GM12891 (cell line): ENCODE measurements at regions not wholly inside any gene's neighbourhood (a gene's known extent, or its start where the extent isn't known, plus 50 kb on each side); places are given as distances from the start of the nearest gene placed in this dataset.
A peak's percentile ranks its signal among the peaks of the same experiment; 100 is the strongest.

Source experiments
- DNase-seq: peaks from one replicate; pipeline ENCODE4 v3.0.0; 2011; ENCODE audit warnings: low spot score; ENCODE audit not compliant: insufficient read length
- FAIRE-seq: peaks from 2 replicates; lab custom pipeline; 2011; peaks lifted over from hg19 to GRCh38; lab: Jason Lieb, UNC
- PAX5 ChIP-seq: IDR thresholded peaks from 2 replicates; pipeline ENCODE4 v1.6.1; 2011; ENCODE audit warnings: low read length, moderate library complexity, mild to moderate bottlenecking; ENCODE audit not compliant: insufficient read depth, severe bottlenecking
- POLR2A ChIP-seq: IDR thresholded peaks from 2 replicates; pipeline ENCODE4 v1.6.1; 2011; ENCODE audit warnings: low read depth, low read length, control low read depth
- POLR2AphosphoS5 ChIP-seq: IDR thresholded peaks from 2 replicates; pipeline ENCODE4 v1.6.1; 2011; ENCODE audit warnings: low read depth, low read length, control low read depth
- POU2F2 ChIP-seq: IDR thresholded peaks from 2 replicates; pipeline ENCODE4 v1.6.1; 2011; ENCODE audit warnings: low read depth, mild to moderate bottlenecking, control low read depth, low read length, moderate library complexity
- SPI1 ChIP-seq: IDR thresholded peaks from 2 replicates; pipeline ENCODE4 v1.6.1; 2011; ENCODE audit warnings: low read depth, low read length, control low read depth
- TAF1 ChIP-seq: IDR thresholded peaks from 2 replicates; pipeline ENCODE4 v1.6.1; 2011; ENCODE audit warnings: low read depth, low read length, control low read depth

GRCh38 chr12:92650228-92650822 lies 52.5 kb upstream of the PLEKHG7 start:
- TF ChIP-seq PAX5 (no peak), SPI1 (no peak), POLR2A (no peak), POU2F2 (no peak), POLR2AphosphoS5 (no peak), TAF1 (no peak)
- no peak for DNase-seq
- FAIRE-seq = no peak

- DNase-seq (peak; percentile 25), FAIRE-seq (peak; percentile 97)
- TF ChIP-seq PAX5 (no peak), TAF1 (no peak), POU2F2 (no peak), POLR2A (no peak), POLR2AphosphoS5 (no peak)
Measured at GRCh38 chr12:92649511-92650227, 53.1 kb upstream of the PLEKHG7 start.

- TF ChIP-seq TAF1 (no peak), PAX5 (no peak), SPI1 (no peak)
- no peak for DNase-seq
- no peak for FAIRE-seq
Measured at GRCh38 chr12:92648242-92649031, 54.4 kb upstream of the PLEKHG7 start.

GRCh38 chr12:92641291-92641690 lies 61.5 kb upstream of the PLEKHG7 start:
- no peak for FAIRE-seq
- TF ChIP-seq POLR2AphosphoS5 = no peak
- TF ChIP-seq TAF1 = no peak
- no peak for TF ChIP-seq POU2F2
- no peak for TF ChIP-seq POLR2A
- no peak for TF ChIP-seq PAX5
- no peak for TF ChIP-seq SPI1

GRCh38 chr12:92640691-92641090 lies 62.1 kb upstream of the PLEKHG7 start:
- FAIRE-seq (no peak), DNase-seq (no peak)
- TF ChIP-seq TAF1 (no peak), POLR2AphosphoS5 (no peak), PAX5 (no peak), POLR2A (no peak), SPI1 (no peak), POU2F2 (no peak)

More at GRCh38 chr12:92641291-92641690, 61.5 kb upstream of the PLEKHG7 start:
- no peak for DNase-seq

- DNase-seq (no peak), FAIRE-seq (no peak)
- TF ChIP-seq POLR2AphosphoS5 = no peak
- no peak for TF ChIP-seq PAX5
- no peak for TF ChIP-seq SPI1
- TF ChIP-seq POU2F2 = no peak
- TF ChIP-seq TAF1 = no peak
- no peak for TF ChIP-seq POLR2A
Measured at GRCh38 chr12:92639017-92639416, 63.8 kb upstream of the PLEKHG7 start.

- FAIRE-seq (no peak), DNase-seq (no peak)
- TF ChIP-seq SPI1 (no peak), PAX5 (no peak), POLR2A (no peak), POLR2AphosphoS5 (no peak), POU2F2 (no peak), TAF1 (no peak)
Measured at GRCh38 chr12:92634730-92635129, 68.1 kb upstream of the PLEKHG7 start.

- TF ChIP-seq PAX5 = no peak
- TF ChIP-seq POLR2AphosphoS5 = no peak
- DNase-seq (no peak), FAIRE-seq (no peak)
Measured at GRCh38 chr12:92634202-92634601, 68.6 kb upstream of the PLEKHG7 start.

GRCh38 chr12:92630968-92631367 lies 71.8 kb upstream of the PLEKHG7 start:
- DNase-seq = no peak
- no peak for FAIRE-seq
- TF ChIP-seq POLR2A = no peak
- TF ChIP-seq POLR2AphosphoS5 = no peak
- no peak for TF ChIP-seq PAX5

GRCh38 chr12:92629349-92630065 lies 73.3 kb upstream of the PLEKHG7 start:
- FAIRE-seq = no peak
- TF ChIP-seq PAX5 = no peak
- TF ChIP-seq POU2F2 = no peak
- DNase-seq = no peak
